PC-9 (cell line): ENCODE measurements at regions not wholly inside any gene's neighbourhood (a gene's known extent, or its start where the extent isn't known, plus 50 kb on each side); places are given as distances from the start of the nearest gene placed in this dataset.

Experiments used
- CTCF ChIP-seq: fragments of 200-600 bp; sonication (generic); conservative IDR thresholded peaks from 2 replicates; pipeline ENCODE4 v1.6.1; 2017; ENCODE audit warnings: mixed run types, antibody characterized with exemption, mild to moderate bottlenecking, moderate library complexity
- EZH2 ChIP-seq: fragments of 200-600 bp; sonication (generic); IDR thresholded peaks from 2 replicates; pipeline ENCODE4 v1.8.0; 2017; ENCODE audit warnings: antibody characterized with exemption, low read depth

- no peak for TF ChIP-seq CTCF
- no peak for TF ChIP-seq EZH2
Measured at GRCh38 chr14:85175556-85175955, 354.4 kb upstream of the FLRT2 start.
